ENCODE measurements at regions not wholly inside any gene's neighbourhood (a gene's known extent, or its start where the extent isn't known, plus 50 kb on each side); places are given as distances from the start of the nearest gene placed in this dataset.

- TF ChIP-seq POLR2A (IDR thresholded peaks at IDR 0.05; ENCODE audit: low read depth, low read length) = no peak
- TF ChIP-seq TAF1 (IDR thresholded peaks at IDR 0.05; ENCODE audit: low read depth, low read length) = no peak
Observed at GRCh38 chr6:132198040-132198439, 203.2 kb downstream of the MOXD1 start.
